HEK293 (cell line): ENCODE measurements at regions not wholly inside any gene's neighbourhood (a gene's known extent, or its start where the extent isn't known, plus 50 kb on each side); places are given as distances from the start of the nearest gene placed in this dataset.

ENCODE experiments used
- CTCF ChIA-PET: fragments of 350-600 bp; formaldehyde crosslinking; extraction: SDS; loops from one replicate; lab custom pipeline; 2021; ENCODE audit warnings: antibody characterized with exemption; lab: Yijun Ruan, JAX
- POLR2A ChIA-PET: fragments of 300-600 bp; formaldehyde crosslinking; extraction: SDS; loops from one replicate; lab custom pipeline; 2020; ENCODE audit warnings: antibody characterized with exemption, inconsistent platforms; lab: Yijun Ruan, JAX
- H3K27ac ChIP-seq: fragments of 200-500 bp; sonication (Bioruptor generic); 2 replicates; pipeline ENCODE4 v1.5.1; 2014; ENCODE audit warnings: low read depth, low read length, control low read depth, inconsistent platforms; ENCODE audit errors: extremely low read depth
- H3K36me3 ChIP-seq, 2 experiments: fragments of 200-500 bp in 1 of 2; sonication (Bioruptor generic) in 1 of 2; 1 replicate in 1 of 2; 2 replicates in 1 of 2; pipeline ENCODE4 v1.5.1; 2014 to 2017; ENCODE audit warnings: inconsistent platforms in 2 of 2, low read length in 2 of 2; ENCODE audit not compliant: control insufficient read depth in 2 of 2, insufficient read depth in 1 of 2
- H3K4me1 ChIP-seq: fragments of 200-500 bp; sonication (Bioruptor generic); 2 replicates; pipeline ENCODE4 v1.5.1; 2014; ENCODE audit warnings: mild to moderate bottlenecking, low read length, inconsistent platforms; ENCODE audit not compliant: control insufficient read depth, insufficient read depth
- H3K4me3 ChIP-seq: 2 replicates; pipeline ENCODE4 v1.5.1; 2011; ENCODE audit warnings: low read depth, mild to moderate bottlenecking, control low read depth, low read length, moderate library complexity
- H3K9me3 ChIP-seq: fragments of 200-500 bp; sonication (Bioruptor generic); 2 replicates; pipeline ENCODE4 v1.5.1; 2014; ENCODE audit warnings: low read depth, low read length, inconsistent platforms; ENCODE audit not compliant: control insufficient read depth, insufficient read depth
- GLI4 ChIP-seq: fragments of 450-650 bp; formaldehyde crosslinking; IDR thresholded peaks from 2 replicates; pipeline ENCODE4 v1.5.1; 2016; ENCODE audit warnings: missing biosample characterization, missing genetic modification characterization
- MYNN ChIP-seq: fragments of 450-650 bp; formaldehyde crosslinking; IDR thresholded peaks from 2 replicates; pipeline ENCODE4 v1.5.1; 2016; ENCODE audit warnings: missing biosample characterization, missing genetic modification characterization, borderline replicate concordance
- SALL2 ChIP-seq: fragments of 450-650 bp; formaldehyde crosslinking; IDR thresholded peaks from 2 replicates; pipeline ENCODE4 v1.5.0; 2017; ENCODE audit warnings: missing biosample characterization, mild to moderate bottlenecking, missing genetic modification characterization, borderline replicate concordance
- SP7 ChIP-seq: fragments of 450-650 bp; formaldehyde crosslinking; IDR thresholded peaks from 2 replicates; pipeline ENCODE4 v1.5.1; 2016; ENCODE audit warnings: missing biosample characterization, missing genetic modification characterization
- ZBTB1 ChIP-seq: fragments of 450-650 bp; formaldehyde crosslinking; IDR thresholded peaks from 2 replicates; pipeline ENCODE4 v1.5.1; 2016; ENCODE audit warnings: missing biosample characterization, missing genetic modification characterization
- ZNF202 ChIP-seq: fragments of 450-650 bp; formaldehyde crosslinking; IDR thresholded peaks from 2 replicates; pipeline ENCODE4 v1.5.1; 2016; ENCODE audit warnings: missing biosample characterization, missing genetic modification characterization, borderline replicate concordance
- ZNF280D ChIP-seq: fragments of 450-650 bp; formaldehyde crosslinking; IDR thresholded peaks from 2 replicates; pipeline ENCODE4 v1.5.1; 2016; ENCODE audit warnings: missing biosample characterization, missing genetic modification characterization
- ZNF473 ChIP-seq: fragments of 450-650 bp; formaldehyde crosslinking; IDR thresholded peaks from 2 replicates; pipeline ENCODE4 v1.5.1; 2017; ENCODE audit warnings: missing biosample characterization, missing genetic modification characterization
- ZNF571 ChIP-seq: fragments of 450-650 bp; formaldehyde crosslinking; IDR thresholded peaks from 2 replicates; pipeline ENCODE4 v1.5.0; 2017; ENCODE audit warnings: missing biosample characterization, missing genetic modification characterization
- ZNF623 ChIP-seq: fragments of 450-650 bp; formaldehyde crosslinking; IDR thresholded peaks from 2 replicates; pipeline ENCODE4 v1.5.1; 2016; ENCODE audit warnings: missing biosample characterization, missing genetic modification characterization
- ZNF747 ChIP-seq: fragments of 450-650 bp; formaldehyde crosslinking; IDR thresholded peaks from 2 replicates; pipeline ENCODE4 v1.5.1; 2016; ENCODE audit warnings: missing biosample characterization, missing genetic modification characterization
- ZNF768 ChIP-seq: fragments of 450-650 bp; formaldehyde crosslinking; IDR thresholded peaks from 2 replicates; pipeline ENCODE4 v1.5.1; 2018; ENCODE audit warnings: missing biosample characterization, mild to moderate bottlenecking, missing genetic modification characterization
- ZNF792 ChIP-seq: fragments of 450-650 bp; formaldehyde crosslinking; IDR thresholded peaks from 2 replicates; pipeline ENCODE4 v1.5.1; 2016; ENCODE audit warnings: missing biosample characterization, missing genetic modification characterization
- ZNF843 ChIP-seq: fragments of 450-650 bp; formaldehyde crosslinking; IDR thresholded peaks from 2 replicates; pipeline ENCODE4 v1.5.1; 2016; ENCODE audit warnings: missing biosample characterization, missing genetic modification characterization
- TF ChIP-seq, protein P1 (sequence below): fragments of 450-650 bp; formaldehyde crosslinking; IDR thresholded peaks from 2 replicates; pipeline ENCODE4 v1.5.1; 2017; ENCODE audit warnings: missing biosample characterization, missing genetic modification characterization
- TF ChIP-seq, protein P2 (sequence below): sonication (generic); formaldehyde crosslinking; IDR thresholded peaks from 2 replicates; pipeline ENCODE4 v1.8.1; 2022; ENCODE audit warnings: mild to moderate bottlenecking, moderate library complexity, missing genetic modification reagents
- TF ChIP-seq, protein P3 (sequence below): fragments of 450-650 bp; formaldehyde crosslinking; IDR thresholded peaks from 2 replicates; pipeline ENCODE4 v1.5.1; 2016; ENCODE audit warnings: missing biosample characterization, missing genetic modification characterization
- TF ChIP-seq, protein P4 (sequence below): fragments of 450-650 bp; formaldehyde crosslinking; conservative IDR thresholded peaks from 2 replicates; pipeline ENCODE4 v1.5.1; 2016; ENCODE audit warnings: low read depth, missing biosample characterization, missing genetic modification characterization

DNA sequence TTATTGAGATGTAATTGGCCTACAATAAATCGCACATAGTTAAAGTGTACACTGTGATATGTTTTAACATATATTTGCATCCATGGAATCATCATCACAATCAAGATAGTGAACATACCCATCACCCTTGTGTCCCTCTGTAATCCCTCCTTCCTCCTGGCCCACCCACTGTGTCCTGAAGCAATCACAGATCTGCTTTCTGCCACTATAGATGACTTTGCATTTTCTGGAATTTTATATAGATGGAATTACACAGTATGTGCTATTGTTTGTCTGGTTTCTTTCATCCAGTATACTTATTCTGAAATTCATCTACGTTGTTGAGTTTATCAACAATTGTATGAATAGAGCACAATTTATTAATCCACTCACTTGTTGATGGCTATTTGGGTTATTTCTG lies 181.3 kb downstream of the SNX10 start (continued):
- TF ChIP-seq, protein P1, sequence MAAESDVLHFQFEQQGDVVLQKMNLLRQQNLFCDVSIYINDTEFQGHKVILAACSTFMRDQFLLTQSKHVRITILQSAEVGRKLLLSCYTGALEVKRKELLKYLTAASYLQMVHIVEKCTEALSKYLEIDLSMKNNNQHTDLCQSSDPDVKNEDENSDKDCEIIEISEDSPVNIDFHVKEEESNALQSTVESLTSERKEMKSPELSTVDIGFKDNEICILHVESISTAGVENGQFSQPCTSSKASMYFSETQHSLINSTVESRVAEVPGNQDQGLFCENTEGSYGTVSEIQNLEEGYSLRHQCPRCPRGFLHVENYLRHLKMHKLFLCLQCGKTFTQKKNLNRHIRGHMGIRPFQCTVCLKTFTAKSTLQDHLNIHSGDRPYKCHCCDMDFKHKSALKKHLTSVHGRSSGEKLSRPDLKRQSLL = no peak
- no peak for TF ChIP-seq ZBTB1 (tag by site-specific recombination)

DNA sequence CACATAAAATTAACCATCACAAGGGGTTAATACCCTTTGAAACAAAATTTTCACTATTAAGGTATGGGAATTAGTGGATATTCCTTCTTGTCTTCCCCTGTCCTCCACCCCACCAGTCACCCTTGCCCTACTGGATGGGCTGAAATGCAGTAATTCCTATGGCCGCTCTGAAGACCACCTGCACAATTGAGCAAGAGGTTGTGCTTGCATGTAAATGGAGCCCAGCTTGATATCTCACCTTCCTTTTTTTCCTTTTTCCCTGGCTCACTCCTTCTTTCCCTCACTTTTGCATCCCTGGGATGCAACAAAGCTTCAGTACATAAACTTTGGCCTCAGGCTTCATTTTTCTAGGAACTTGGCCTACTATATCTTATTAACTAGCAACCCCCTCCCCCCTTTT lies 184.6 kb downstream of the SNX10 start:
- CTCF ChIA-PET = no interaction called here
- H3K4me1 ChIP-seq = no peaks in the 10 kb centered on the region

More for the DNA sequence above, 184.6 kb downstream of the SNX10 start:
- no peaks in the 10 kb centered on the region for H3K36me3 ChIP-seq
- TF ChIP-seq ZNF843 (no peak), ZNF792 (tag by site-specific recombination) (no peak), ZNF768 (tag by site-specific recombination) (no peak), ZNF747 (tag by site-specific recombination) (no peak), ZNF473 (tag by site-specific recombination) (no peak), MYNN (tag by site-specific recombination) (no peak), SALL2 (tag by site-specific recombination) (no peak), GLI4 (tag by site-specific recombination) (no peak), ZNF280D (tag by site-specific recombination) (no peak), ZNF623 (tag by site-specific recombination) (no peak), SP7 (tag by site-specific recombination) (no peak), ZNF571 (tag by site-specific recombination) (no peak), ZNF202 (tag by site-specific recombination) (no peak)
- TF ChIP-seq, protein P2, sequence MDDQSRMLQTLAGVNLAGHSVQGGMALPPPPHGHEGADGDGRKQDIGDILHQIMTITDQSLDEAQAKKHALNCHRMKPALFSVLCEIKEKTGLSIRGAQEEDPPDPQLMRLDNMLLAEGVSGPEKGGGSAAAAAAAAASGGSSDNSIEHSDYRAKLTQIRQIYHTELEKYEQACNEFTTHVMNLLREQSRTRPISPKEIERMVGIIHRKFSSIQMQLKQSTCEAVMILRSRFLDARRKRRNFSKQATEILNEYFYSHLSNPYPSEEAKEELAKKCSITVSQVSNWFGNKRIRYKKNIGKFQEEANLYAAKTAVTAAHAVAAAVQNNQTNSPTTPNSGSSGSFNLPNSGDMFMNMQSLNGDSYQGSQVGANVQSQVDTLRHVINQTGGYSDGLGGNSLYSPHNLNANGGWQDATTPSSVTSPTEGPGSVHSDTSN (CRISPR knock-in tag) = no peak
- TF ChIP-seq, protein P3, sequence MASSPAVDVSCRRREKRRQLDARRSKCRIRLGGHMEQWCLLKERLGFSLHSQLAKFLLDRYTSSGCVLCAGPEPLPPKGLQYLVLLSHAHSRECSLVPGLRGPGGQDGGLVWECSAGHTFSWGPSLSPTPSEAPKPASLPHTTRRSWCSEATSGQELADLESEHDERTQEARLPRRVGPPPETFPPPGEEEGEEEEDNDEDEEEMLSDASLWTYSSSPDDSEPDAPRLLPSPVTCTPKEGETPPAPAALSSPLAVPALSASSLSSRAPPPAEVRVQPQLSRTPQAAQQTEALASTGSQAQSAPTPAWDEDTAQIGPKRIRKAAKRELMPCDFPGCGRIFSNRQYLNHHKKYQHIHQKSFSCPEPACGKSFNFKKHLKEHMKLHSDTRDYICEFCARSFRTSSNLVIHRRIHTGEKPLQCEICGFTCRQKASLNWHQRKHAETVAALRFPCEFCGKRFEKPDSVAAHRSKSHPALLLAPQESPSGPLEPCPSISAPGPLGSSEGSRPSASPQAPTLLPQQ (tag by site-specific recombination) = no peak
- TF ChIP-seq, protein P4, sequence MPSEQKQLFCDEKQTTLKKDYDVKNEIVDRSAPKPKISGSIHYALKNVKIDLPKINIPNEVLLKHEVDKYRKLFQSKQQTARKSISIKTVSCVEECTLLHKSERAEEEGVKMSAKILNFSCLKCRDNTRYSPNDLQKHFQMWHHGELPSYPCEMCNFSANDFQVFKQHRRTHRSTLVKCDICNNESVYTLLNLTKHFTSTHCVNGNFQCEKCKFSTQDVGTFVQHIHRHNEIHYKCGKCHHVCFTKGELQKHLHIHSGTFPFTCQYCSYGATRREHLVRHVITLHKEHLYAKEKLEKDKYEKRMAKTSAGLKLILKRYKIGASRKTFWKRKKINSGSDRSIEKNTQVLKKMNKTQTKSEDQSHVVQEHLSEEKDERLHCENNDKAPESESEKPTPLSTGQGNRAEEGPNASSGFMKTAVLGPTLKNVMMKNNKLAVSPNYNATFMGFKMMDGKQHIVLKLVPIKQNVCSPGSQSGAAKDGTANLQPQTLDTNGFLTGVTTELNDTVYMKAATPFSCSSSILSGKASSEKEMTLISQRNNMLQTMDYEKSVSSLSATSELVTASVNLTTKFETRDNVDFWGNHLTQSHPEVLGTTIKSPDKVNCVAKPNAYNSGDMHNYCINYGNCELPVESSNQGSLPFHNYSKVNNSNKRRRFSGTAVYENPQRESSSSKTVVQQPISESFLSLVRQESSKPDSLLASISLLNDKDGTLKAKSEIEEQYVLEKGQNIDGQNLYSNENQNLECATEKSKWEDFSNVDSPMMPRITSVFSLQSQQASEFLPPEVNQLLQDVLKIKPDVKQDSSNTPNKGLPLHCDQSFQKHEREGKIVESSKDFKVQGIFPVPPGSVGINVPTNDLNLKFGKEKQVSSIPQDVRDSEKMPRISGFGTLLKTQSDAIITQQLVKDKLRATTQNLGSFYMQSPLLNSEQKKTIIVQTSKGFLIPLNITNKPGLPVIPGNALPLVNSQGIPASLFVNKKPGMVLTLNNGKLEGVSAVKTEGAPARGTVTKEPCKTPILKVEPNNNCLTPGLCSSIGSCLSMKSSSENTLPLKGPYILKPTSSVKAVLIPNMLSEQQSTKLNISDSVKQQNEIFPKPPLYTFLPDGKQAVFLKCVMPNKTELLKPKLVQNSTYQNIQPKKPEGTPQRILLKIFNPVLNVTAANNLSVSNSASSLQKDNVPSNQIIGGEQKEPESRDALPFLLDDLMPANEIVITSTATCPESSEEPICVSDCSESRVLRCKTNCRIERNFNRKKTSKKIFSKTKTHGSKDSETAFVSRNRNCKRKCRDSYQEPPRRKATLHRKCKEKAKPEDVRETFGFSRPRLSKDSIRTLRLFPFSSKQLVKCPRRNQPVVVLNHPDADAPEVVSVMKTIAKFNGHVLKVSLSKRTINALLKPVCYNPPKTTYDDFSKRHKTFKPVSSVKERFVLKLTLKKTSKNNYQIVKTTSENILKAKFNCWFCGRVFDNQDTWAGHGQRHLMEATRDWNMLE = no peak
- no peak overlapping the region for H3K4me3 ChIP-seq
- H3K9me3 ChIP-seq = no peaks in the 10 kb centered on the region
- POLR2A ChIA-PET = no interaction called here
- H3K27ac ChIP-seq = no peak overlapping the region
